SIG-M5 treated with dmso at 0.1 percent for 504 hours (cell line): ENCODE measurements at regions not wholly inside any gene's neighbourhood (a gene's known extent, or its start where the extent isn't known, plus 50 kb on each side); places are given as distances from the start of the nearest gene placed in this dataset.
"Not testable (repeated sequence)": the region's sequence is repeated elsewhere in the genome, so short reads cannot be mapped to it uniquely, and the experiment has no call there.

Experiments
- DNase-seq: peaks from one replicate; lab custom pipeline; 2025; ENCODE audit not compliant: unreplicated experiment; lab: John Stamatoyannopoulos, UW

GRCh38 chr1:37159102-37159501, 124.8 kb upstream of the GRIK3 start:
- DNase-seq: no peak

DNA sequence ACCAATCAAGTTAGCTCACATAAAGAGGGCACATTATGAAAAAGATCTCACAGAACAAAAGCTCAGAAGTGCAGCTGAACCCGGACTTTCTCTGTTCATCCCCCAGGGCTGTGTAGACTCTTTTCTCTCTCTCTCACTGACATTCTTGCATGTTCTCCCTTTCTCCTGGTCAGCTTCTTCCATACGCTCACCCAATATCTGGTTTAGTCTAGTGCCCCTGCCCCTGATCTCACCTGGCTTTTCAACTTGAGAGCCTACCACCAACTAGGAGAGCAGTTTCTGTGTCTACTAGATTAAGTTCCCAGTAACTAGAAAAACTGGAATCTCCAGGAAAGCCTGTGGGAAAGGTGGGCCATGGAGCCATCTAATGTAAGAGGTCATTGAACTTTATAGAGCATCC, 126.9 kb upstream of the GRIK3 start:
- no peak for DNase-seq

DNA sequence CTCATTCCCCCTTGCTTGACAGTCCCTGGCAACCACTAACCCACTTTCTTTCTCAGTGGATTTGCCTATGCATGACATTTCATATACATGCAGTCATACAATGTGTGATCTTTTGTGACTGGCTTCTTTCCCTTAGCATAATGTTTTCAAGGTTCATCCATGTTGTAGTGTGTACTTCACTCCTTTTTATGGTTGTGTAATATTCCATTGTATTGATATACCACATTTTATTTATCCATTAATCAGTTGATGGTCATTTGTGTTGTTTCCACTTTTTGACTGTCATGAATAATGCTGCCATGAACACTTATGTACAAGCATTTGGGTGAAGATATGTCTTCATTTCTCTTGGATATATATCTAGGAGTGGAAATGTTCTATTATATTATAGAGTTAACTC, 127.7 kb upstream of the GRIK3 start:
- DNase-seq: no peak

DNA sequence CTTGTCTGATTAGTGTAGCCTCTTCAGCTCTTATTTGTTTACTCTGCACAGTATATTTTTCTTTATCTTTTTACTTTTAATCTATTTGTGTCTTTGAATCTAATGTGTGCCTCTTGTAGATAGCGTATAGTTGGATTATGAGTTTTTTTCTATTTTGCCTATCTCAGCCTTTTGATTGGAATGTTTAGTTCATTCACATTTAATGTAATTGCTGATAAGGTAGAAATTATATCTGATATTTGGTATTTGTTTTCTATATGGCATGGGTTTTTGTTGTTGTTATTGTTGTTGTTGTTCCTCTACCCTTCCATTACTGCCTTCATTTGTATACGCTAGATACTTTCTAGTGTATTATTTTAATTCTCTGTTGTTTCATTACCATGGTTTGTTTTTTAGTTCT, 131.7 kb upstream of the GRIK3 start:
- no peak for DNase-seq

GRCh38 chr1:37167479-37167878, 133.2 kb upstream of the GRIK3 start:
- DNase-seq: no peak

DNA sequence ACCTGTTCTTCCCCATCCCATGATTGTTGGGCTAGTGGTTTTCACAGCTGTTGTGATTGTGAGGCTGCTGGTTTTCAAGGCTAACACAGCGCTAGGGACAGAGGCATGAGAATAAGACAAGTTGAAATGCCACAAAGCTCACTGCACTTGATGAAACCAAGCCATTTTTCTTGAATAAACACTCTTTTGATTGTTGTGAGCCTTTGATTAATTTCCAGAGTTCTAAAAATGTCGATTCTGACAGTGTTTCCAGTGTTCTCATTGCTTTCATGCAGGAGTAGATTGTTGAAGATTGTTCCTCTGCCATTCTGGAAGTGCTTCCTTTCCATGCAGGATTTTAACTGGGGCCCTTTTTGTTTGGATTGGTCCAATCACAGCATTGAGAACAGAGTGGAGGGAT, 134.9 kb upstream of the GRIK3 start:
- no peak for DNase-seq

- no peak for DNase-seq
Measured at GRCh38 chr1:37169743-37170275, 135.5 kb upstream of the GRIK3 start.

DNA sequence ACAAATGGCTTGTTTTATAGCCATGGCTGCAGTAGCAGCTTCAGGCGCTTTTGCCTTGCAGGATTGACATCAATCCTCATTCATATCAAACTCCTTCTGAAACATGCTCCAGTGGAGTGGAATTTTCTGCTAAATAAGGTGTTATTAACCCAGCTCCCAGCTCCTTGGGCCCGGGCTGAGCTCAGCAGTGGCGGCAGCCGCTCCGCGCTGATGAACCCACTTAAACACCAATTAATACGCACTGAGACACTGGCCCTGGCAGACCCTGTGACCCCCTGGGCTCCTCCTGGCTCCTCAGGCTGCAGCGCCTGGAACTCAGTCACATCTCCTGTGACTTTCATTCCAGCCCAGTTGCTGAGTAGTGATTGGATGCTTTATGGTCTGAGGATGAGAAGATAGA, 137.4 kb upstream of the GRIK3 start:
- no peak for DNase-seq

DNA sequence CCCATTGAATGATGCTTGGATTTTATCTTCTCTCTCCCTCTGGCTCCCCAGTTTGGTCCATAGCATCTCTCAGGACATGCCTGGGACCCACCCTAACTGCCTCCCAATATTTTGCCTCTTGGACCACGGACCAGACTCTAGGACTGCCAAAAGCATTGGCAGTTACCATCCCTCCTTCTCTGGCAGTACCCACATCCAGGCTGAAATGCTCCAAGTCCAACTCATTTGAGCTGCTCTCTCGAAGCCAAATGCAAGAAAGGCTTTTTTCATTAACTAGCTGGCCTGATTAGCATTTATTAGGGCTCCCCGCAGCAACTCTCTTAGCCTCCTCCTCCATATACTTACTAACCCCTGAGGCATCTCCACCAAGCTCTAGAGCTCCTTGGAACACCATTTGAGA, 140.0 kb upstream of the GRIK3 start:
- no peak for DNase-seq

DNA sequence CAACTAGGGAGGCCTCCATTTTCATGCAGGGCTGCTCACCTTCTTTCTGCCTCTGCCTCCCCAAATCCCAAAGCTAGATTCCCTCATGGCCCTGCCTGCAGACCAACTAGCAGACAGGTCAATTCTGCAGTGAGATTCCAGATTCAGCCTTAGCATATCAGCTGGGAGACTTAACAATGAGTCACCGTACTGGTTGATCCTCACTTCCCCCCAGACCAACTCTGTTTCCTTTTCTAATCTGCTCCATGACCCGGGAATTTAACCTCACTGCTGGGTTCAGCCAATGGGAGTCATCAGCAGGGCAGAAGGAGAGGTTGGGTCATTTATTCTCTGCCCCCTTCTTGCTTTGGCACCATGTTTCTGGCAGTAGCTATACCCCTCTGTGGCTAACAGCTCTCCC, 140.6 kb upstream of the GRIK3 start:
- DNase-seq: no peak

DNA sequence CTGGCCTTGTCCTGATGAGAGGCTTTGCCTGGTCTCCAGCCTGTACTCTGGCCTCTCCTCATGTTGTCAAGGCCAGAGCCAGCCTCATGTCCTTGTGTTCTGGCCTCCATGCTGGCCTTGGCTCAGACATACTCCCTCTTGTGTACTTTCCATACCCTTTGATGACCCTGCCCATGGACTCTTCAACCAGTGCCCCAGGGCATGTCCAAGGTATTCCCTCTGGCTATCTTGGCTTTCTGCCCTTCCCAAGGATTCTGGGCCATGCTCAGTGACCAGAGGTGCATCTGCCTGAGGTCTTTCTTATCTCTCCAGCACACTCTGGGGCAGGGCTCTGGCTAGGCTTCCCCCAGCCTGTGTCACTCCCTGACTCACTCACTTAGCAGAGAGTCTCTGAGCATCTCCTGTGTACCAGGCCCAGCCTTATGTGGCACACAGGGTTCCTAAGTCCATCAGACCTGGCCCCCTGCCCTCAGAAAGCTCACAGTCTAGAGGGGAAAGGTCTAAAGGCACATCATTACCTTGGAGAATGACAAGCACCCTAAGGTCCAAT, 141.4 kb upstream of the GRIK3 start:
- DNase-seq: no peak

DNA sequence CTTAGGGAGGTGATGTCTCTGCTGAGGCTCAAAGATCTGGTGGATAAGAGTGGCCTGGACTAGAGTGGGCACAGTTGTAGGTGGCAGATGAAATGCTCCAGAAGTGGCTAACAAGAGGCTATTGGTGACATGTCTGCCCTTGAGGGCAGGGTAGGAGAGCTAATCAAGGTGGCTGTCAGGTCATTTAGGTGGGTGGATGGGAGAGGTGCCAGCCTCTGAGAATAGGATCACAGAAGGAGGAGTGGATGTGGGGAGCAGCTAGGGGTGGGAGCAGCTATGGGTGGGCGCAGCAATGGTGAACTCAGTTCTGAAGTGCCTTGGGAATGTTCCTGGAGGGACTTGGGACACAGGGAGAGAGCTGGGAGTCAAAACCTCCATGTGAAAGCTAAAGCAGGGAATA, 142.0 kb upstream of the GRIK3 start:
- no peak for DNase-seq

DNA sequence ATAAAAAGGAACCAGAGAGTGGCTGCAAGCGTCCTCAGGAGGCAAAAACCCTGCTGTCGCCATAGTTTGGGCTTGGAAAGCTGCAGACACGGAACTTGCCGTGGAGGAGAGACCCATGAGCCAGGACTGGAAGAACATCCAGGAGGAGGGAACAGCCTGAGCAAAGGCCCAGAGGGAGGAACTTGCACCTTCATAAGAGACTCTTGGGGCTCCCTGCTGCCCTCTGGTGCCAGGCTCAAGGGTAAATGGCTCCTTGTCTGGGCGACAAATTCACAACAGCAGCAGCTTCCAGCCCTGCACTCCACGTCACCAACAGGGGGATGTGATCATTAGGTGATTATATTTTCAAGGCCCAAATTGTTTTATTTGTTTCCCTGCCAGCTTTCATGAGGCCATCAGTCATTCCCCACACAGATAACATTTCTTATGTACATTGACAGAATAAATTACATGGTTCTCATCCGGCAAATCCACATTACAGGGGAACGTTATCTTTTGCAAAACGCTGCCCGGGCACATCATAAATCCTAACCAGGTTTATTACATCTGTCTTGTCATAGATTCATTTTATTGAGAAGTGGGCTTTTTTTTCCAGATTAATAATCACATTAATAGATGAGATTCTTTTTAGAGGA, 143.0 kb upstream of the GRIK3 start:
- peak; percentile 30 for DNase-seq

- DNase-seq: no peak
Measured at GRCh38 chr1:37181425-37181824, 147.1 kb upstream of the GRIK3 start.

DNA sequence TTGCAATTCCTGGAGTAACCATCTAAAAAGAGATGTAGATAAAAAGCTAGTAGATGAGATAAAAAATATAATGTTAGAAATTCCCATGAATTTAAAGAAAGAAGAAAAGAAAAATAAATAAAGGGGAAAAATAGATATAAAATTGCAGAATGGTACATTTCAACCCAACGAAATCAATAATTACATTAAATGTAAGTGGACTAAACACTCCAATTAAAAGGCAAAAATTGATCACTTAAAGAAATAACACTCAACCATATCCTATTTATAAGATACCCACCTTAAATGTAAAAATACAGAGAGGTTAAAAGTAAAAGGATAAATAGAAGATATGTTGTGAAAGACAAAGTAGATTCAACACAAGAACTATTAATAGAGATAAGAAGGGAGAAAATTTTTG, 150.5 kb upstream of the GRIK3 start:
- DNase-seq: no peak

- no peak for DNase-seq
Measured at GRCh38 chr1:37186246-37186756, 152.0 kb upstream of the GRIK3 start.

DNA sequence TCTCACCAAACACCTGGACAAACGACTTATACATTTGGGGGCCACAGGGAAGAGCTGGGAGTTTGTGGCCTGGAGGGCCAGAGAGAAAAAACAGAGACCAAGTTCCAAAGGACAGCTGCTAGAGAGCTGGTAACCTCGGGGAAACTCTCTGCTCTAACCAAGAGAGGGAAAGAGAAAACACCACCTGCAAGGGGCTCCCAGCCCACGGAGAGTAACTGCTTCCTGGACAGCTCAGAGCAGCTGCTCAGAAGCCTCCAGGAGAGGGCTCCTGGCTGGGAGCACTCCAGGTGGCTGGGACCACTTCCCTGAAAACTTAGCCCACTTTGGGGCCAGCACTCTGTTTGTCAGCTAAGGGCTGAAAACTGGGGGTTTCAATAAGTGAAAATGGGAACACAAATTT, 154.8 kb upstream of the GRIK3 start:
- no peak for DNase-seq

- DNase-seq: no peak
Measured at GRCh38 chr1:37197411-37197810, 163.1 kb upstream of the GRIK3 start.

- DNase-seq: not testable (repeated sequence)
Measured at GRCh38 chr1:37214305-37214704, 180.0 kb upstream of the GRIK3 start.

DNA sequence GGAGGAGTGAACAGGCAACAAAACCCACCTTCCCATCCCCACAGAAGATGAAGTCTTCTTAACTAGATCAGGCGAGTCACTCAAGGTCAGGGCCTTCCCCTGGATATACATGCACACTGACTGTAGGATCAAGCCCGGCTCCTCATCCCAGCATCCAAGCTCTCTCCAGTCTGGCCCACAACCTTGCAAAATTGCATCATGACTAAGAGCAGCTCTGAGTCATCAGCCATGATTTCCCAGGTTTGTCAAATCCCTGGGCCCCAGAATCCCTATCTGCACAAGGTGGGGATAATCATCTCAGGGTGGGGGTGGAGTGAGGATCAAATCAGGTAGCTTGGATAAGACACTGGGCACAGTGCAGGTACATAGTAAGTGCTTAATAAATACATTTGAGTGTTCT, 199.3 kb upstream of the GRIK3 start:
- DNase-seq: no peak

DNA sequence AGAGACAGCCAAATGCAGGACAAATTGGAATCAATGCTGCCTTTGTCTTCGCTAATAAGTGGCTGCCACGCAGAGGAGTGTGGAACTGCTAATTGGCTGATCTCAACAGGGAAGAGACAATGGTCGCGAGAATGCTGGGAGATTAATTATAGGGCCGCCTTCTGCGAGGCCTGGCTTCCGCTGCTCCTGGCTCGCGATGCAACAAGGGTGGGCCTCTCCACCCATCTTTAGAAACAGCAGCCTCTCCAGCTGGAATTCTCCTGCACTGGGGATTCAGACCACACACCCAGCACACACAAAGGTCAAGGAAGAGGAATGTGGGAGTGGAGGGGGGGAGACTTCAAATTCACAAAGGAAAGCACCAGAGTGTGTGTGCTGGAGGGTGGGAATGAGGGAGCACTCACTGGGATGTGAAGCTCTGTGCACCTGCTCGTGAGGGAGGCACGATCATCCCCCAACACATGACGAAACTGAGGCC, 200.7 kb upstream of the GRIK3 start:
- no peak for DNase-seq

DNA sequence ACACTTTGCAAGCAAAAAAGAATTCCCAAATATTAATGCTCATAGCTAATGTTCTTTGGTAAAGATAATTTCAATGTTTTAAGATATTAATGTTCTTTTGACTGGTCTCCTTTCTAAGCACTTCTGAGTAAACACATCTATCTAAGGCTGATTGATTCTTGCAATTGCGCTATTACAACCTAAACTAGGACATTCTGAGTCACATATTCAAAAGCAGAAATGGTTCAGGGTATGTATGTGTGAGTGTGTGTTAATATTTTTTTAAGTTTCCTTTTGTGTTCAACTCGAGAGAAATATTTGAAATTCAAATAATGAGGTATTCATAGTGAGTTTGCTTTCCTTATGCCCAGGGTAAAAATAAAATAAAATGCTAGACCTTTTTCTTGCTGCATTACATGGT, 203.6 kb upstream of the GRIK3 start:
- no peak for DNase-seq
